ENCODE measurements at regions not wholly inside any gene's neighbourhood (a gene's known extent, or its start where the extent isn't known, plus 50 kb on each side); places are given as distances from the start of the nearest gene placed in this dataset.
"Not testable (repeated sequence)": the region's sequence is repeated elsewhere in the genome, so short reads cannot be mapped to it uniquely, and the experiment has no call there.

GRCh38 chr22:26952451-26953011 is 295.1 kb downstream of the MIAT start:
- ATAC-seq: no peak
- H3K4me1 Mint-ChIP-seq (ENCODE audit: low read depth): no peaks in the 10 kb centered on the region
- peaks cover 40% of the 10 kb centered on the region for H3K27me3 Mint-ChIP-seq (ENCODE audit: low read depth)
- ChIA-PET CTCF (no interaction called here), POLR2A (interaction anchor here (1.0 kb wide), 1 partner anchor 14 kb away, joined by 4 read pairs; no protein-coding TSS in a partner anchor)
- H3K27ac Mint-ChIP-seq: no peak overlapping the region
- H3K4me3 Mint-ChIP-seq: no peak overlapping the region
- no peaks in the 10 kb centered on the region for H3K36me3 Mint-ChIP-seq (ENCODE audit: low read depth)
- H3K9me3 Mint-ChIP-seq (ENCODE audit: insufficient read depth): no peaks in the 10 kb centered on the region
- DNase-seq: no peak

- Mint-ChIP-seq H3K27me3 (ENCODE audit: low read depth) (peaks cover 40% of the 10 kb centered on the region), H3K4me3 (no peak overlapping the region), H3K4me1 (ENCODE audit: low read depth) (no peaks in the 10 kb centered on the region), H3K36me3 (ENCODE audit: low read depth) (no peaks in the 10 kb centered on the region), H3K9me3 (ENCODE audit: insufficient read depth) (no peaks in the 10 kb centered on the region), H3K27ac (no peak overlapping the region)
- CTCF ChIA-PET: no interaction called here
- DNase-seq (no peak), ATAC-seq (no peak)
- POLR2A ChIA-PET: no interaction called here
Observed at GRCh38 chr22:26953012-26953883, 295.9 kb downstream of the MIAT start.

GRCh38 chr22:26956371-26956770 is 299.0 kb downstream of the MIAT start:
- DNase-seq (no peak), ATAC-seq (no peak)
- Mint-ChIP-seq H3K4me1 (ENCODE audit: low read depth) (no peaks in the 10 kb centered on the region), H3K27me3 (ENCODE audit: low read depth) (peaks cover 38% of the 10 kb centered on the region), H3K9me3 (ENCODE audit: insufficient read depth) (no peaks in the 10 kb centered on the region), H3K36me3 (ENCODE audit: low read depth) (no peaks in the 10 kb centered on the region), H3K4me3 (no peak overlapping the region), H3K27ac (no peak overlapping the region)
- CTCF ChIA-PET: no interaction called here
- POLR2A ChIA-PET: no interaction called here

GRCh38 chr22:26957176-26957575 is 299.8 kb downstream of the MIAT start:
- ChIA-PET POLR2A (no interaction called here), CTCF (no interaction called here)
- ATAC-seq: no peak
- no peaks in the 10 kb centered on the region for H3K9me3 Mint-ChIP-seq (ENCODE audit: insufficient read depth)
- peaks cover 31% of the 10 kb centered on the region for H3K27me3 Mint-ChIP-seq (ENCODE audit: low read depth)
- H3K4me3 Mint-ChIP-seq: no peak overlapping the region
- no peaks in the 10 kb centered on the region for H3K36me3 Mint-ChIP-seq (ENCODE audit: low read depth)
- no peak for DNase-seq
- no peaks in the 10 kb centered on the region for H3K4me1 Mint-ChIP-seq (ENCODE audit: low read depth)
- H3K27ac Mint-ChIP-seq: no peak overlapping the region

- CTCF ChIA-PET: no interaction called here
Observed at GRCh38 chr22:26957897-26958296, 300.5 kb downstream of the MIAT start.

GRCh38 chr22:26958378-26958777 is 301.0 kb downstream of the MIAT start:
- no peaks in the 10 kb centered on the region for H3K9me3 Mint-ChIP-seq (ENCODE audit: insufficient read depth)
- no peak overlapping the region for H3K27ac Mint-ChIP-seq
- H3K27me3 Mint-ChIP-seq (ENCODE audit: low read depth): peaks cover 19% of the 10 kb centered on the region
- CTCF ChIA-PET: no interaction called here
- no peak for ATAC-seq
- POLR2A ChIA-PET: no interaction called here
- no peaks in the 10 kb centered on the region for H3K36me3 Mint-ChIP-seq (ENCODE audit: low read depth)
- DNase-seq: no peak
- no peak overlapping the region for H3K4me3 Mint-ChIP-seq
- H3K4me1 Mint-ChIP-seq (ENCODE audit: low read depth): no peaks in the 10 kb centered on the region

More at GRCh38 chr22:26957897-26958296, 300.5 kb downstream of the MIAT start:
- H3K36me3 Mint-ChIP-seq (ENCODE audit: low read depth): no peaks in the 10 kb centered on the region
- H3K4me3 Mint-ChIP-seq: no peak overlapping the region
- no peak for DNase-seq
- H3K27me3 Mint-ChIP-seq (ENCODE audit: low read depth): peaks cover 24% of the 10 kb centered on the region
- POLR2A ChIA-PET: no interaction called here
- H3K9me3 Mint-ChIP-seq (ENCODE audit: insufficient read depth): no peaks in the 10 kb centered on the region
- no peak overlapping the region for H3K27ac Mint-ChIP-seq
- no peaks in the 10 kb centered on the region for H3K4me1 Mint-ChIP-seq (ENCODE audit: low read depth)
- ATAC-seq: no peak

GRCh38 chr22:26964642-26965041 is 307.3 kb downstream of the MIAT start:
- CTCF ChIA-PET: no interaction called here
- no peak for ATAC-seq
- POLR2A ChIA-PET: no interaction called here

GRCh38 chr22:26967282-26967681 is 309.9 kb downstream of the MIAT start:
- Mint-ChIP-seq H3K4me3 (no peak overlapping the region), H3K27me3 (ENCODE audit: low read depth) (no peaks in the 10 kb centered on the region), H3K4me1 (ENCODE audit: low read depth) (no peaks in the 10 kb centered on the region), H3K27ac (no peak overlapping the region), H3K9me3 (ENCODE audit: insufficient read depth) (no peaks in the 10 kb centered on the region), H3K36me3 (ENCODE audit: low read depth) (no peaks in the 10 kb centered on the region)
- ChIA-PET POLR2A (no interaction called here), CTCF (no interaction called here)
- DNase-seq (no peak), ATAC-seq (no peak)

More at GRCh38 chr22:26964642-26965041, 307.3 kb downstream of the MIAT start:
- no peaks in the 10 kb centered on the region for H3K36me3 Mint-ChIP-seq (ENCODE audit: low read depth)
- H3K27ac Mint-ChIP-seq: no peak overlapping the region
- H3K9me3 Mint-ChIP-seq (ENCODE audit: insufficient read depth): no peaks in the 10 kb centered on the region
- no peaks in the 10 kb centered on the region for H3K4me1 Mint-ChIP-seq (ENCODE audit: low read depth)
- no peaks in the 10 kb centered on the region for H3K27me3 Mint-ChIP-seq (ENCODE audit: low read depth)
- no peak overlapping the region for H3K4me3 Mint-ChIP-seq
- no peak for DNase-seq

GRCh38 chr22:26968859-26969523 is 311.6 kb downstream of the MIAT start:
- POLR2A ChIA-PET: no interaction called here
- H3K9me3 Mint-ChIP-seq (ENCODE audit: insufficient read depth): no peaks in the 10 kb centered on the region
- H3K27ac Mint-ChIP-seq: no peak overlapping the region
- no peak overlapping the region for H3K4me3 Mint-ChIP-seq
- DNase-seq (no peak), ATAC-seq (no peak)
- no peaks in the 10 kb centered on the region for H3K36me3 Mint-ChIP-seq (ENCODE audit: low read depth)
- CTCF ChIA-PET: no interaction called here
- no peaks in the 10 kb centered on the region for H3K4me1 Mint-ChIP-seq (ENCODE audit: low read depth)
- no peaks in the 10 kb centered on the region for H3K27me3 Mint-ChIP-seq (ENCODE audit: low read depth)

- H3K4me1 Mint-ChIP-seq (ENCODE audit: low read depth): no peaks in the 10 kb centered on the region
- H3K27ac Mint-ChIP-seq: no peak overlapping the region
- H3K27me3 Mint-ChIP-seq (ENCODE audit: low read depth): no peaks in the 10 kb centered on the region
- DNase-seq: no peak
- CTCF ChIA-PET: no interaction called here
- no peaks in the 10 kb centered on the region for H3K9me3 Mint-ChIP-seq (ENCODE audit: insufficient read depth)
- POLR2A ChIA-PET: no interaction called here
- H3K36me3 Mint-ChIP-seq (ENCODE audit: low read depth): no peaks in the 10 kb centered on the region
- ATAC-seq: no peak
- no peak overlapping the region for H3K4me3 Mint-ChIP-seq
Observed at GRCh38 chr22:26970809-26971394, 313.5 kb downstream of the MIAT start.

GRCh38 chr22:26972286-26972685 is 314.9 kb downstream of the MIAT start:
- Mint-ChIP-seq H3K27ac (no peak overlapping the region), H3K9me3 (ENCODE audit: insufficient read depth) (no peaks in the 10 kb centered on the region), H3K36me3 (ENCODE audit: low read depth) (no peaks in the 10 kb centered on the region), H3K27me3 (ENCODE audit: low read depth) (no peaks in the 10 kb centered on the region), H3K4me3 (no peak overlapping the region), H3K4me1 (ENCODE audit: low read depth) (no peaks in the 10 kb centered on the region)
- CTCF ChIA-PET: no interaction called here
- no peak for DNase-seq
- ATAC-seq: no peak
- POLR2A ChIA-PET: no interaction called here

GRCh38 chr22:26972915-26973314 is 315.5 kb downstream of the MIAT start:
- POLR2A ChIA-PET, CTCF ChIA-PET: not testable (repeated sequence)

More at GRCh38 chr22:26972915-26973314, 315.5 kb downstream of the MIAT start:
- DNase-seq; H3K27ac Mint-ChIP-seq; H3K4me1 Mint-ChIP-seq (ENCODE audit: low read depth); H3K9me3 Mint-ChIP-seq (ENCODE audit: insufficient read depth); ATAC-seq; H3K27me3 Mint-ChIP-seq (ENCODE audit: low read depth); H3K4me3 Mint-ChIP-seq; H3K36me3 Mint-ChIP-seq (ENCODE audit: low read depth): not testable (repeated sequence)
